ENCODE measurements at regions not wholly inside any gene's neighbourhood (a gene's known extent, or its start where the extent isn't known, plus 50 kb on each side); places are given as distances from the start of the nearest gene placed in this dataset.

- Histone ChIP-seq H2AFZ (ENCODE audit: low read length) (no peak overlapping the region), H3K27me3 (ENCODE audit: control insufficient read depth in 1 of 2, insufficient read depth in 2 of 2, low read length in 2 of 2) (no peaks in the 10 kb centered on the region), H3K4me1 (ENCODE audit: insufficient read depth, low read length) (no peaks in the 10 kb centered on the region), H3K4me3 (replicated peaks in 1 of 3; ENCODE audit: insufficient read depth in 1 of 3, low read depth in 2 of 3, low read length in 3 of 3) (no peak overlapping the region), H3K9me3 (ENCODE audit: low read length) (no peaks in the 10 kb centered on the region), H3K79me2 (ENCODE audit: insufficient read depth, low read length) (no peaks in the 10 kb centered on the region), H3K36me3 (replicated peaks in 1 of 2; ENCODE audit: control insufficient read depth in 1 of 2, insufficient read depth in 2 of 2, low read length in 2 of 2) (no peaks in the 10 kb centered on the region), H3K4me2 (ENCODE audit: low read depth, low read length) (no peak overlapping the region), H3K9ac (ENCODE audit: insufficient read depth, low read depth, low read length) (no peak overlapping the region), H4K20me1 (ENCODE audit: insufficient read depth, low read length) (no peaks in the 10 kb centered on the region), H3K27ac (ENCODE audit: extremely low read length, insufficient read depth, low read length) (no peak overlapping the region)
- CTCF ChIA-PET (ENCODE audit: low intra/inter-chr PET ratio, low total read pairs) = no interaction called here
- in situ Hi-C loops (cut with HindIII; ENCODE audit: extremely low pct_ligation_motif_present, low pct_unique_long_range_greater_than_20kb) (no loop called here), intact Hi-C loops (cut with micrococcal nuclease; ENCODE audit: unreplicated experiment) (no loop called here)
- no peak for TF ChIP-seq IKZF1 (IDR thresholded peaks at IDR 0.05)
- no peak for TF ChIP-seq TFDP1 (CRISPR knock-in tag; IDR thresholded peaks at IDR 0.05; ENCODE audit: borderline replicate concordance)
- no peak for TF ChIP-seq ZNF710 (CRISPR knock-in tag; IDR thresholded peaks at IDR 0.05; ENCODE audit: borderline replicate concordance)
- no peak for TF ChIP-seq ZNF773 (CRISPR knock-in tag; IDR thresholded peaks at IDR 0.05; ENCODE audit: borderline replicate concordance)
- no peak for TF ChIP-seq ZNF878 (CRISPR knock-in tag; IDR thresholded peaks at IDR 0.05)
- TF ChIP-seq SCMH1 (CRISPR knock-in tag; IDR thresholded peaks at IDR 0.05; ENCODE audit: borderline replicate concordance) = no peak
- TF ChIP-seq TFE3 (CRISPR knock-in tag; IDR thresholded peaks at IDR 0.05) = no peak
- TF ChIP-seq ATRX (CRISPR knock-in tag; IDR thresholded peaks at IDR 0.05; ENCODE audit: borderline replicate concordance) = no peak
- TF ChIP-seq RNF219 (CRISPR knock-in tag; IDR thresholded peaks at IDR 0.05) = no peak
- TF ChIP-seq THRA (CRISPR knock-in tag; IDR thresholded peaks at IDR 0.05; ENCODE audit: borderline replicate concordance) = no peak
- no TSS peak for BruUV-seq (replicated peaks)
- FAIRE-seq = no peak
- no peak for DNase-seq (ENCODE audit: low spot score)
- POLR2A ChIA-PET = no interaction called here
- ATAC-seq = no peak
- 48% methylated on average over 5 of the region's 5 CpGs for WGBS (ENCODE audit: low lambda C conversion rate)
Measured at GRCh38 chr1:108075055-108075454, 110.1 kb upstream of the VAV3 start.

All from HepG2 (cell line).